HCT116 (cell line): ENCODE measurements at regions not wholly inside any gene's neighbourhood (a gene's known extent, or its start where the extent isn't known, plus 50 kb on each side); places are given as distances from the start of the nearest gene placed in this dataset.

Experiments used
- ATAC-seq: fragments of 200-7000 bp; cut with Tn5 transposase; 2 replicates; pipeline ENCODE4 v1.9.1; 2020; ENCODE audit warnings: mild to moderate bottlenecking, moderate library complexity
- BruUV-seq: library from RNA; stranded (reverse); fragments of 400-500 nt; replicated peaks from 2 replicates; lab custom pipeline; 2021; lab: Mats Ljungman, UMichigan
- CTCF ChIA-PET: fragments of 300-600 bp; sonication (Branson Sonifier 250); formaldehyde crosslinking; loops from one replicate; lab custom pipeline; 2021; ENCODE audit warnings: antibody characterized with exemption; lab: Charles Lee
- POLR2A ChIA-PET: fragments of 300-600, 350-600 bp; sonication (Branson Sonifier 250); formaldehyde crosslinking; loops from one replicate; lab custom pipeline; 2021; ENCODE audit warnings: antibody characterized with exemption; lab: Charles Lee
- RAD21 ChIA-PET, 2 experiments: fragments of 300-600 bp; sonication (Branson Sonifier 250); formaldehyde crosslinking; loops; one replicate each; lab custom pipeline; 2023; ENCODE audit warnings: low total read pairs in 2 of 2; ENCODE audit not compliant: uncharacterized antibody in 2 of 2, unreplicated experiment in 2 of 2, low non-redundant PET in 1 of 2; lab: Charles Lee
- DNase-seq: peaks from one replicate; pipeline ENCODE4 v3.0.0-alpha.2; 2010; ENCODE audit warnings: low read depth, low spot score
- H2AFZ ChIP-seq: fragments of 200-600 bp; shearing (Covaris generic), sonication (generic); 2 replicates; pipeline ENCODE4 v1.6.1; 2017; ENCODE audit warnings: low read depth, mixed run types, mixed read lengths, antibody characterized with exemption, low read length; ENCODE audit not compliant: poor library complexity, severe bottlenecking
- H3K27ac ChIP-seq: 2 replicates; pipeline ENCODE4 v1.5.1; 2012; ENCODE audit warnings: low read depth, low read length
- H3K27me3 ChIP-seq: fragments of 200-600 bp; sonication (generic); 2 replicates; pipeline ENCODE4 v1.6.1; 2016; ENCODE audit warnings: mixed run types, low read length, mixed read lengths; ENCODE audit not compliant: insufficient read depth
- H3K36me3 ChIP-seq, 2 experiments: fragments of 200-500 bp in 1 of 2; fragments of 200-600 bp in 1 of 2; sonication (Bioruptor generic) in 1 of 2; sonication (generic) in 1 of 2; 2 replicates each; pipeline versions ENCODE4 v1.5.1 to v1.6.1; 2014 to 2016; ENCODE audit warnings: low read length in 2 of 2, inconsistent platforms in 1 of 2, mixed read lengths in 1 of 2, mixed run types in 1 of 2; ENCODE audit not compliant: insufficient read depth in 2 of 2, control insufficient read depth in 1 of 2
- H3K4me1 ChIP-seq, 2 experiments: fragments of 200-600 bp in 1 of 2; sonication (generic) in 1 of 2; 2 replicates each; pipeline versions ENCODE4 v1.5.1 to v1.6.1; 2012 to 2017; ENCODE audit warnings: low read length in 2 of 2, inconsistent platforms in 1 of 2, mild to moderate bottlenecking in 1 of 2, mixed read lengths in 1 of 2, mixed run types in 1 of 2, moderate library complexity in 1 of 2; ENCODE audit not compliant: insufficient read depth in 2 of 2, control insufficient read depth in 1 of 2
- H3K4me2 ChIP-seq: fragments of 200-600 bp; sonication (generic); 2 replicates; pipeline ENCODE4 v1.6.1; 2017; ENCODE audit warnings: mixed run types, low read length, mixed read lengths
- H3K4me3 ChIP-seq, 2 experiments: fragments of 200-600 bp in 1 of 2; sonication (generic) in 1 of 2; replicated peaks in 1 of 2; 2 replicates each; pipeline ENCODE4 v1.5.1; 2011 to 2016; ENCODE audit warnings: low read length in 2 of 2, control low read depth in 1 of 2, low read depth in 1 of 2, mild to moderate bottlenecking in 1 of 2, mixed read lengths in 1 of 2, mixed run types in 1 of 2
- H3K79me2 ChIP-seq: fragments of 200-600 bp; sonication (generic); 2 replicates; pipeline ENCODE4 v1.6.1; 2017; ENCODE audit warnings: mild to moderate bottlenecking, mixed run types, low read length, moderate library complexity, mixed read lengths; ENCODE audit not compliant: insufficient read depth
- H3K9ac ChIP-seq: fragments of 200-600 bp; sonication (generic); 2 replicates; pipeline ENCODE4 v1.6.1; 2016; ENCODE audit warnings: low read length, mixed read lengths
- H3K9me2 ChIP-seq: fragments of 200-600 bp; sonication (generic), shearing (Covaris generic); 2 replicates; pipeline ENCODE4 v1.6.1; 2017; ENCODE audit warnings: mixed run types, mild to moderate bottlenecking, moderate library complexity; ENCODE audit not compliant: insufficient read depth
- H3K9me3 ChIP-seq, 2 experiments: fragments of 200-500 bp in 1 of 2; fragments of 200-600 bp in 1 of 2; sonication (Bioruptor generic) in 1 of 2; sonication (generic) in 1 of 2; 2 replicates each; pipeline ENCODE4 v1.6.1; 2014 to 2017; ENCODE audit warnings: low read length in 2 of 2, mixed read lengths in 2 of 2, inconsistent platforms in 1 of 2, low read depth in 1 of 2, mild to moderate bottlenecking in 1 of 2, mixed run types in 1 of 2, moderate library complexity in 1 of 2; ENCODE audit not compliant: control insufficient read depth in 1 of 2, insufficient read depth in 1 of 2
- H4K20me1 ChIP-seq: fragments of 200-600 bp; sonication (generic), shearing (Covaris generic); 2 replicates; pipeline ENCODE4 v1.6.1; 2017; ENCODE audit warnings: mixed run types, mild to moderate bottlenecking, moderate library complexity; ENCODE audit not compliant: insufficient read depth
- CBX3 ChIP-seq: IDR thresholded peaks from 2 replicates; pipeline ENCODE4 v1.6.1; 2012; ENCODE audit warnings: low read depth
- CEBPB ChIP-seq: IDR thresholded peaks from 2 replicates; pipeline ENCODE4 v1.6.1; 2012; ENCODE audit warnings: low read depth
- EGR1 ChIP-seq: IDR thresholded peaks from 2 replicates; pipeline ENCODE4 v1.6.1; 2012; ENCODE audit warnings: low read depth
- JUND ChIP-seq: IDR thresholded peaks from 2 replicates; pipeline ENCODE4 v1.6.1; 2012
- POLR2A ChIP-seq: IDR thresholded peaks from 2 replicates; pipeline ENCODE4 v1.7.0; 2011; ENCODE audit warnings: borderline replicate concordance; ENCODE audit not compliant: insufficient read depth, insufficient read length; ENCODE audit errors: extremely low read depth
- POLR2AphosphoS5 ChIP-seq: IDR thresholded peaks from 2 replicates; pipeline ENCODE4 v1.6.1; 2011; ENCODE audit warnings: mild to moderate bottlenecking, low read depth, low read length, moderate library complexity
- RAD21 ChIP-seq: IDR thresholded peaks from 2 replicates; pipeline ENCODE4 v1.6.1; 2012; ENCODE audit warnings: low read depth, mild to moderate bottlenecking
- SRF ChIP-seq: IDR thresholded peaks from 2 replicates; pipeline ENCODE4 v1.6.1; 2012; ENCODE audit warnings: low read depth
- YY1 ChIP-seq: IDR thresholded peaks from 2 replicates; pipeline ENCODE4 v1.6.1; 2011; ENCODE audit warnings: low read length, low read depth, moderate library complexity, mild to moderate bottlenecking; ENCODE audit not compliant: insufficient replicate concordance; ENCODE audit errors: extremely low read depth
- ZNF274 ChIP-seq: fragments of 200-500 bp; sonication (Bioruptor generic); IDR thresholded peaks from 2 replicates; pipeline ENCODE4 v1.6.1; 2014; ENCODE audit warnings: mild to moderate bottlenecking, low read depth, low read length, inconsistent platforms
- intact Hi-C: fragments of 100-400 bp; cut with micrococcal nuclease; formaldehyde crosslinking; loops from 2 replicates; pipeline ENCODE4 v1.10.0; 2022
- TF ChIP-seq, protein P1 (sequence below), 3 experiments: fragments of 200-600 bp in 1 of 3; sonication (generic) in 1 of 3; IDR thresholded peaks in 2 of 3; conservative IDR thresholded peaks in 1 of 3; 2 replicates each; pipeline ENCODE4 v1.5.1; 2012 to 2017; ENCODE audit warnings: low read depth in 2 of 3, low read length in 2 of 3, antibody characterized with exemption in 1 of 3, borderline replicate concordance in 1 of 3, control low read depth in 1 of 3, mild to moderate bottlenecking in 1 of 3, mixed read lengths in 1 of 3, mixed run types in 1 of 3, moderate library complexity in 1 of 3; ENCODE audit not compliant: insufficient read depth in 1 of 3

DNA sequence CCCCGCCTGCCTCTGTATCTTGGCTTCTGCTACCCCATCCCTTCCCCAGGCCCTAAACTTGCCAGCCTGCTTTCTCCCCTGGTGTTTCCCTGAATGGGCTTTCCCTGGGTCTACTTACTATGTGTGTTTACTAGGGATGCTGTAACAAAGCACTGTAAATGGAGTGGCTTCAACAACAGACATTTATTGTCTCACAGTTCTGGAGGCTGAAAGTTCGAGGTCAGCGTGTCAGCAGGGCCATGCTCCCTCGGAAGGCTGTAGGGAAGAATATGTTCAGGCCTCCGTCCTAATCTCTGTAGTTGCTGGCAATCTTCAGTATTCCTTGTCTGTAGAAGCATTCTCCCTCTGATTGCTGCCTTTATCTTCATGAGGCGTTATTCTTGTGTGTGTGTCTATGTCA, 113.6 kb downstream of the DDX1 start:
- no peak overlapping the region for H3K9ac ChIP-seq
- no peak for ATAC-seq
- no peaks in the 10 kb centered on the region for H3K9me3 ChIP-seq
- no peaks in the 10 kb centered on the region for H3K79me2 ChIP-seq
- ChIA-PET RAD21 (no interaction called here), CTCF (no interaction called here), POLR2A (no interaction called here)
- peaks cover 0 to 5% of the 10 kb centered on the region in 2 experiments; a peak in 1 of 4 replicates for H3K4me1 ChIP-seq
- intact Hi-C loops, result no loop called here
- no peak overlapping the region for H3K27ac ChIP-seq
- no peaks in the 10 kb centered on the region for H3K36me3 ChIP-seq
- no TSS peak for BruUV-seq
- no peak overlapping the region for H3K4me2 ChIP-seq
- H3K9me2 ChIP-seq, result no peaks in the 10 kb centered on the region
- H4K20me1 ChIP-seq, result no peaks in the 10 kb centered on the region
- H3K27me3 ChIP-seq, result no peaks in the 10 kb centered on the region
- no peak for DNase-seq
- no peak overlapping the region for H2AFZ ChIP-seq
- TF ChIP-seq ZNF274, result no peak
- no peak for TF ChIP-seq RAD21
- no peak for TF ChIP-seq EGR1
- TF ChIP-seq, all 23 proteins: peak for 0
- H3K4me3 ChIP-seq, result no peak overlapping the region

DNA sequence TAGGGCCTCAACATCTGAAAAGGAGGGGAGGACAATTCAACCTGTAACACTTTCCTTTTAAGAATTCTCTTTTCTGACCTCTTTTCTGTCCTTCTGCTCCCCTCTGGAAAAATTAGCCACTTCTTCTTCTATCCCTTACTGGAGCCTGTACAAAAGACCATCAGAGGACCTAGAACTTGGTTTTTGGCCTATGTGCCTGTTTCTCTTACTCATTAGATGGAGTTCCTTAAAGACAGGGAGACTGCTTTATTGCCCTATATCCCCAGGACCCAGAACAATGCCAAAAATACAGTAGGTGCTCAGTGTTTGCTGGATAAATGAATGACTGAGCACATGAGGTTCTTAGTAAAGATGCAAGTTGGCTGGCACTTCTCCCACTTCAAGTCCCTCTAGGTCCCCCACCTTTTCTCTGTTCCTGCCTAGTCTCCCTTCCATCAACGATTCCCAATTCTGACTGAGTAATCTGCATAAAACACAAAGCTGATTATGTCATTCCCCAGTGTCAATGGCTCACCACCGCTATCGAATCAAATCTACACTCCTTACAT, 114.2 kb downstream of the DDX1 start:
- no peak overlapping the region for H3K4me3 ChIP-seq
- intact Hi-C loops, result no loop called here
- no peak overlapping the region for H2AFZ ChIP-seq
- H3K9ac ChIP-seq, result no peak overlapping the region
- DNase-seq (no peak), ATAC-seq (no peak)
- peaks cover 0 to 5% of the 10 kb centered on the region in 2 experiments; a peak in 1 of 4 replicates for H3K4me1 ChIP-seq
- ChIA-PET CTCF (no interaction called here), POLR2A (no interaction called here), RAD21 (no interaction called here)
- no peaks in the 10 kb centered on the region for H3K27me3 ChIP-seq
- no peaks in the 10 kb centered on the region for H3K36me3 ChIP-seq
- no peaks in the 10 kb centered on the region for H4K20me1 ChIP-seq
- H3K9me2 ChIP-seq, result no peaks in the 10 kb centered on the region
- no TSS peak for BruUV-seq
- H3K79me2 ChIP-seq, result no peaks in the 10 kb centered on the region
- no peak for TF ChIP-seq YY1
- no peak for TF ChIP-seq CEBPB
- TF ChIP-seq SRF, result no peak
- TF ChIP-seq POLR2A, result no peak
- no peak for TF ChIP-seq JUND
- TF ChIP-seq CBX3, result no peak
- no peak for TF ChIP-seq RAD21
- TF ChIP-seq, protein P1, sequence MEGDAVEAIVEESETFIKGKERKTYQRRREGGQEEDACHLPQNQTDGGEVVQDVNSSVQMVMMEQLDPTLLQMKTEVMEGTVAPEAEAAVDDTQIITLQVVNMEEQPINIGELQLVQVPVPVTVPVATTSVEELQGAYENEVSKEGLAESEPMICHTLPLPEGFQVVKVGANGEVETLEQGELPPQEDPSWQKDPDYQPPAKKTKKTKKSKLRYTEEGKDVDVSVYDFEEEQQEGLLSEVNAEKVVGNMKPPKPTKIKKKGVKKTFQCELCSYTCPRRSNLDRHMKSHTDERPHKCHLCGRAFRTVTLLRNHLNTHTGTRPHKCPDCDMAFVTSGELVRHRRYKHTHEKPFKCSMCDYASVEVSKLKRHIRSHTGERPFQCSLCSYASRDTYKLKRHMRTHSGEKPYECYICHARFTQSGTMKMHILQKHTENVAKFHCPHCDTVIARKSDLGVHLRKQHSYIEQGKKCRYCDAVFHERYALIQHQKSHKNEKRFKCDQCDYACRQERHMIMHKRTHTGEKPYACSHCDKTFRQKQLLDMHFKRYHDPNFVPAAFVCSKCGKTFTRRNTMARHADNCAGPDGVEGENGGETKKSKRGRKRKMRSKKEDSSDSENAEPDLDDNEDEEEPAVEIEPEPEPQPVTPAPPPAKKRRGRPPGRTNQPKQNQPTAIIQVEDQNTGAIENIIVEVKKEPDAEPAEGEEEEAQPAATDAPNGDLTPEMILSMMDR (IDR thresholded peaks at IDR 0.05 in 2 of 3, conservative IDR thresholded peaks at IDR 0.05 in 1 of 3; ENCODE audit: borderline replicate concordance in 1 of 3, insufficient read depth in 1 of 3, low read depth in 2 of 3, low read length in 2 of 3), result no peak
- no peak for TF ChIP-seq POLR2AphosphoS5
- H3K27ac ChIP-seq, result no peak overlapping the region
- H3K9me3 ChIP-seq, result no peaks in the 10 kb centered on the region
- H3K4me2 ChIP-seq, result no peak overlapping the region
